ENCODE measurements at regions not wholly inside any gene's neighbourhood (a gene's known extent, or its start where the extent isn't known, plus 50 kb on each side); places are given as distances from the start of the nearest gene placed in this dataset.

- no peaks in the 10 kb centered on the region for H3K9me3 ChIP-seq (ENCODE audit: low read length)
- H3K9ac ChIP-seq (ENCODE audit: low read length): no peak overlapping the region
These were observed 118.8 kb upstream of the STK17B start for GRCh38 chr2:196290136-196290535.

GRCh38 chr2:196290569-196290968 is 119.2 kb upstream of the STK17B start:
- no peaks in the 10 kb centered on the region for H3K27me3 ChIP-seq (ENCODE audit: insufficient read depth, low read length)
- no peaks in the 10 kb centered on the region for H3F3A ChIP-seq (ENCODE audit: insufficient read depth, low read length)
- no peaks in the 10 kb centered on the region for H3K4me1 ChIP-seq (ENCODE audit: insufficient read depth, low read length, severe bottlenecking)
- no peaks in the 10 kb centered on the region for H3K9me2 ChIP-seq (ENCODE audit: low read depth, low read length)
- H3K36me3 ChIP-seq (ENCODE audit: insufficient read depth, low read length): no peaks in the 10 kb centered on the region
- H3K79me2 ChIP-seq (ENCODE audit: insufficient read depth, low read length): no peaks in the 10 kb centered on the region
- TF ChIP-seq CTCF (IDR thresholded peaks at IDR 0.05; ENCODE audit: low read length) (no peak), EZH2 (IDR thresholded peaks at IDR 0.05; ENCODE audit: borderline replicate concordance, low read length) (no peak)
- H3K4me2 ChIP-seq (ENCODE audit: low read length): no peak overlapping the region
- no peaks in the 10 kb centered on the region for H3K9me3 ChIP-seq (ENCODE audit: low read length)
- no peak overlapping the region for H3K9ac ChIP-seq (ENCODE audit: low read length)
- H3K27ac ChIP-seq (ENCODE audit: low read depth, low read length, poor library complexity, severe bottlenecking): no peak overlapping the region
- H4K20me1 ChIP-seq (ENCODE audit: insufficient read depth, low read length): no peaks in the 10 kb centered on the region
- no peak overlapping the region for H2AFZ ChIP-seq (ENCODE audit: low read length)
- H3K4me3 ChIP-seq (ENCODE audit: low read depth, low read length, poor library complexity, severe bottlenecking): no peak overlapping the region

More at GRCh38 chr2:196290136-196290535, 118.8 kb upstream of the STK17B start:
- no peak overlapping the region for H3K4me3 ChIP-seq (ENCODE audit: low read depth, low read length, poor library complexity, severe bottlenecking)
- no peaks in the 10 kb centered on the region for H3F3A ChIP-seq (ENCODE audit: insufficient read depth, low read length)
- no peaks in the 10 kb centered on the region for H3K4me1 ChIP-seq (ENCODE audit: insufficient read depth, low read length, severe bottlenecking)
- no peak overlapping the region for H2AFZ ChIP-seq (ENCODE audit: low read length)
- no peaks in the 10 kb centered on the region for H4K20me1 ChIP-seq (ENCODE audit: insufficient read depth, low read length)
- H3K79me2 ChIP-seq (ENCODE audit: insufficient read depth, low read length): no peaks in the 10 kb centered on the region
- H3K27me3 ChIP-seq (ENCODE audit: insufficient read depth, low read length): no peaks in the 10 kb centered on the region
- H3K4me2 ChIP-seq (ENCODE audit: low read length): no peak overlapping the region
- TF ChIP-seq CTCF (IDR thresholded peaks at IDR 0.05; ENCODE audit: low read length): no peak
- no peak for TF ChIP-seq EZH2 (IDR thresholded peaks at IDR 0.05; ENCODE audit: borderline replicate concordance, low read length)
- no peaks in the 10 kb centered on the region for H3K36me3 ChIP-seq (ENCODE audit: insufficient read depth, low read length)
- no peaks in the 10 kb centered on the region for H3K9me2 ChIP-seq (ENCODE audit: low read depth, low read length)
- no peak overlapping the region for H3K27ac ChIP-seq (ENCODE audit: low read depth, low read length, poor library complexity, severe bottlenecking)

GRCh38 chr2:196291426-196291825 is 120.0 kb upstream of the STK17B start:
- no peak overlapping the region for H3K9ac ChIP-seq (ENCODE audit: low read length)
- no peaks in the 10 kb centered on the region for H3F3A ChIP-seq (ENCODE audit: insufficient read depth, low read length)
- no peaks in the 10 kb centered on the region for H3K27me3 ChIP-seq (ENCODE audit: insufficient read depth, low read length)
- no peak overlapping the region for H2AFZ ChIP-seq (ENCODE audit: low read length)
- no peaks in the 10 kb centered on the region for H3K36me3 ChIP-seq (ENCODE audit: insufficient read depth, low read length)
- no peak overlapping the region for H3K4me3 ChIP-seq (ENCODE audit: low read depth, low read length, poor library complexity, severe bottlenecking)
- H3K4me2 ChIP-seq (ENCODE audit: low read length): no peak overlapping the region
- H3K27ac ChIP-seq (ENCODE audit: low read depth, low read length, poor library complexity, severe bottlenecking): no peak overlapping the region
- TF ChIP-seq EZH2 (IDR thresholded peaks at IDR 0.05; ENCODE audit: borderline replicate concordance, low read length) (no peak), CTCF (IDR thresholded peaks at IDR 0.05; ENCODE audit: low read length) (no peak)
- H3K9me2 ChIP-seq (ENCODE audit: low read depth, low read length): no peaks in the 10 kb centered on the region
- no peaks in the 10 kb centered on the region for H4K20me1 ChIP-seq (ENCODE audit: insufficient read depth, low read length)
- no peaks in the 10 kb centered on the region for H3K4me1 ChIP-seq (ENCODE audit: insufficient read depth, low read length, severe bottlenecking)
- no peaks in the 10 kb centered on the region for H3K9me3 ChIP-seq (ENCODE audit: low read length)
- no peaks in the 10 kb centered on the region for H3K79me2 ChIP-seq (ENCODE audit: insufficient read depth, low read length)

Measured in OCI-LY1 (cell line).